ENCODE measurements at regions not wholly inside any gene's neighbourhood (a gene's known extent, or its start where the extent isn't known, plus 50 kb on each side); places are given as distances from the start of the nearest gene placed in this dataset.

DNA sequence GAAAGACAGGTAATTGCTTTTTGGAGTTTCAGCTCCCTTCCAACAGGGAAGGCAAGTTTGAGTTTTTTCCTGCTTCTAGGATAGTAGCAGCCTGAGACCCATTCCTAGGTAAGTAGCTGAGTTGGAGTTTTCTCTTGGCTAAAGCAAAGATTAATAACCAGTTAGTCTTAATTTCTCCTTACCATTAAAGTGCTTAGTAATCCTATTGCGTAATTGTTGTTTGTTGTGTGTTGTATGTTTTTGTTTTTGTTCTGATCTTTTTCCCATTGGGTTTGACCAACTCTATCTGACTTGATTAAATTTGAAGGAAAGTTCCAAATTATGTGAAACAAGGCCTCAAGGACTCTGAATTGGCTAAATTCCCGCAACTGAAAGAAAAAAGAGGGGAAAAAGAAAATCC lies 83.5 kb downstream of the TBX22 start:
- Histone ChIP-seq H3K4me1 (no peaks in the 10 kb centered on the region), H3K9me3 (no peaks in the 10 kb centered on the region), H3K27ac (no peak overlapping the region), H3K27me3 (no peaks in the 10 kb centered on the region), H3K36me3 (no peaks in the 10 kb centered on the region), H3K4me3 (no peak overlapping the region)
- 81 to 89% (median 85%) methylated on average over 2 of the region's 2 CpGs for WGBS, 4 donors
- TF ChIP-seq, protein P1, sequence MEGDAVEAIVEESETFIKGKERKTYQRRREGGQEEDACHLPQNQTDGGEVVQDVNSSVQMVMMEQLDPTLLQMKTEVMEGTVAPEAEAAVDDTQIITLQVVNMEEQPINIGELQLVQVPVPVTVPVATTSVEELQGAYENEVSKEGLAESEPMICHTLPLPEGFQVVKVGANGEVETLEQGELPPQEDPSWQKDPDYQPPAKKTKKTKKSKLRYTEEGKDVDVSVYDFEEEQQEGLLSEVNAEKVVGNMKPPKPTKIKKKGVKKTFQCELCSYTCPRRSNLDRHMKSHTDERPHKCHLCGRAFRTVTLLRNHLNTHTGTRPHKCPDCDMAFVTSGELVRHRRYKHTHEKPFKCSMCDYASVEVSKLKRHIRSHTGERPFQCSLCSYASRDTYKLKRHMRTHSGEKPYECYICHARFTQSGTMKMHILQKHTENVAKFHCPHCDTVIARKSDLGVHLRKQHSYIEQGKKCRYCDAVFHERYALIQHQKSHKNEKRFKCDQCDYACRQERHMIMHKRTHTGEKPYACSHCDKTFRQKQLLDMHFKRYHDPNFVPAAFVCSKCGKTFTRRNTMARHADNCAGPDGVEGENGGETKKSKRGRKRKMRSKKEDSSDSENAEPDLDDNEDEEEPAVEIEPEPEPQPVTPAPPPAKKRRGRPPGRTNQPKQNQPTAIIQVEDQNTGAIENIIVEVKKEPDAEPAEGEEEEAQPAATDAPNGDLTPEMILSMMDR (IDR thresholded peaks at IDR 0.05): no peak
- TF ChIP-seq POLR2A (IDR thresholded peaks at IDR 0.05): no peak
- ATAC-seq (no peak), DNase-seq (no peak)
- intact Hi-C loops (cut with DNase I): no loop called here

DNA sequence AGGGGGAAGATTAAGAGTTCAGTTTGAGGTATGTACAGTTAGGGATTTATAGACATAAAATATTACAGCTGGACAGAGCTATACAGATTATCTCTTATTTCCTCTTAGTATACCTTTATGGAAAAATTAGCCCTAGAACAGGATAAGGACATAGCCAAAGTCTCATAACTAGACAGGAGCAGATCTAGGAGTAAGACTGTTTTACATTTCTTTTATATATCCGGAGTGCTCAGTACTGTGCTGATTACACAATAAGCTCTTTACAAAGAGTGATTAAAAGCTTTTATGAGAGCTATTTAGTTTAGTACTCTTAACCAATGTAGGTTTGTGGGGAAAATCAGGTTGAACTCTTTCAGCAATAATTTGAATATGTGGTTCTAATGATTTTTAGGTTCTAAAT lies 105.8 kb downstream of the TBX22 start:
- no peak overlapping the region for H3K4me3 ChIP-seq
- no peak for TF ChIP-seq POLR2A (IDR thresholded peaks at IDR 0.05)
- ATAC-seq (no peak), DNase-seq (no peak)
- 73 to 82% (median 78%) methylated on average over 1 of the region's 1 CpG for WGBS, 4 donors
- H3K27me3 ChIP-seq: no peaks in the 10 kb centered on the region
- no peak overlapping the region for H3K27ac ChIP-seq
- no peaks in the 10 kb centered on the region for H3K4me1 ChIP-seq
- H3K9me3 ChIP-seq: no peaks in the 10 kb centered on the region
- intact Hi-C loops (cut with DNase I): no loop called here
- H3K36me3 ChIP-seq: no peaks in the 10 kb centered on the region

DNA sequence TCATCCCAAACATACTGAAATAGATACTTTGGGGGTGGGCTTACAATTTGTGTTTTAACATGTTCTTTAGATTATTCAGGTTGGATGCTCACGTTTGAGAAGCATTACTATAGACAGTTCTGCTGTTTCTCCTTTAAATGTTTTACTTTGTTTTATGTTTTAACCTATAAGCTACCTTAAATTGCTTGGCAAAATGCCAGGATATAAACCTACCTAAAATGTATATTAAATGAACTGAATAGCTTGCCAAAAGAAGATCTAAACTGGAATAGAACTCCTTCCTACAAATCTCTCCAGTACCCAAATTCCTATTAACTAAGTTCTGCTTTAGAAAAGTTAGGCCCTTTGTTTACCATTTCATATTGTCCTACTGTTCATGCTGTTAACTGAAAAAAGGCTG lies 124.4 kb downstream of the TBX22 start:
- DNase-seq: no peak
- ATAC-seq: no peak
- Histone ChIP-seq H3K9me3 (peaks cover 0 to 2% (median 0%) of the 10 kb centered on the region in 12 donors), H3K4me3 (no peak overlapping the region), H3K27me3 (no peaks in the 10 kb centered on the region), H3K27ac (no peak overlapping the region), H3K36me3 (no peaks in the 10 kb centered on the region), H3K4me1 (no peaks in the 10 kb centered on the region)
- TF ChIP-seq POLR2A (IDR thresholded peaks at IDR 0.05): no peak
- TF ChIP-seq, protein P1 (IDR thresholded peaks at IDR 0.05): no peak
- intact Hi-C loops (cut with DNase I): no loop called here
- WGBS, 4 donors: 44 to 53% (median 49%) methylated on average over 1 of the region's 1 CpG

DNA sequence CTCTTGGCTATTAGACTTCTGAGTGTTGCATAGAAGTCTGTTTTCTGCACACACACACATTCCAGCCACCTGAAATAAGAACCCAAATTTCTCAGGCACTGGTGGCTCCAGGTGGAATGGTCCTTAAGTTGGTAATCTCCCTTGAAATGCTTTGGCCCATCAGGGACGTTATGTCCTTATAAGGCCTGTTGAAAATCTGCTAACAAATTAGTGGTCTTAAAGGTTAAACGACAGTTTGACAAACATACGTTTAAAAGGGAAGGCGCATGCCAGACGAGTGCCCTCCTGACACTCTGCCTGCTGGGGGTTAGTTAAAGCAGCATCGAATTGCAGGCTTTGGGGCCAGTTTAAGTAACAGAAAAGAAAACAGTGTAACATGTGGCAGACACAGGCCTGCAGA lies 125.0 kb downstream of the TBX22 start:
- WGBS, 4 donors: 34 to 48% (median 43%) methylated on average over 6 of the region's 6 CpGs
- TF ChIP-seq, protein P1 (IDR thresholded peaks at IDR 0.05): no peak
- no peak for TF ChIP-seq POLR2A (IDR thresholded peaks at IDR 0.05)
- Histone ChIP-seq H3K36me3 (no peaks in the 10 kb centered on the region), H3K9me3 (no peaks in the 10 kb centered on the region), H3K4me1 (no peaks in the 10 kb centered on the region), H3K27ac (no peak overlapping the region), H3K4me3 (no peak overlapping the region), H3K27me3 (peaks cover 0 to 4% (median 0%) of the 10 kb centered on the region in 9 donors)
- no peak for DNase-seq
- no peak for ATAC-seq
- intact Hi-C loops (cut with DNase I): no loop called here

DNA sequence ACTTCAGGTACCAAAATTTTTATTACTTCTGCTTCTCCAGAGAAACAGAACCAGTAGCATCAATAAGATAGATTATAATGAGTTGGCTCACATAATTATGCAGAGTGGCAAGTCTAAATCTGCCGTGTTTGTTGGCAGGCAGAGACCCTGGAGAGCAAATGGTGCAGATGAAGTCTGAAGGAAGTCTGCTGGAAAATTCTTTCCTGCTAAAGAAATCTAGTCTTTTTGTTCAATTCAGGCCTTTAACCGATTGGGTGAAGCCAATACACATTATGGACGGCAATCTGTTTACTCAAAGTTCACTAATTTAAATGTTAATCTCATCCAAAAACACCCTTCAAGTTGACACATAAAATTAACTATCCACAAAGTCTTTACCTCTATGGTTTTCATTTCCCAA lies 156.0 kb downstream of the TBX22 start:
- no peaks in the 10 kb centered on the region for H3K36me3 ChIP-seq
- H3K4me1 ChIP-seq: no peaks in the 10 kb centered on the region
- ATAC-seq (no peak), DNase-seq (no peak)
- H3K4me3 ChIP-seq: no peak overlapping the region
- no peak for TF ChIP-seq POLR2A (IDR thresholded peaks at IDR 0.05)
- TF ChIP-seq, protein P1 (IDR thresholded peaks at IDR 0.05): no peak
- no peaks in the 10 kb centered on the region for H3K27me3 ChIP-seq
- H3K27ac ChIP-seq: no peak overlapping the region
- 60 to 75% (median 67%) methylated on average over 3 of the region's 3 CpGs for WGBS, 4 donors
- H3K9me3 ChIP-seq: peaks cover 0 to 8% (median 0%) of the 10 kb centered on the region in 12 donors
- intact Hi-C loops (cut with DNase I): no loop called here
